HL-60 (cell line): ENCODE measurements at regions not wholly inside any gene's neighbourhood (a gene's known extent, or its start where the extent isn't known, plus 50 kb on each side); places are given as distances from the start of the nearest gene placed in this dataset.

Experiments used
- CTCF ChIP-seq: IDR thresholded peaks from one replicate; pipeline ENCODE4 v1.5.1; 2011; ENCODE audit warnings: low read length, control low read depth, inconsistent platforms; ENCODE audit not compliant: insufficient read depth
- GABPA ChIP-seq: IDR thresholded peaks from 2 replicates; pipeline ENCODE4 v1.6.1; 2012; ENCODE audit warnings: low read depth
- POLR2AphosphoS5 ChIP-seq: IDR thresholded peaks from 2 replicates; pipeline ENCODE4 v1.6.1; 2012; ENCODE audit warnings: low read depth
- TF ChIP-seq, protein P1 (sequence below): IDR thresholded peaks from 2 replicates; pipeline ENCODE4 v1.6.1; 2012; ENCODE audit warnings: low read depth; ENCODE audit not compliant: insufficient replicate concordance

- TF ChIP-seq CTCF (no peak), POLR2AphosphoS5 (no peak), GABPA (no peak)
- TF ChIP-seq, protein P1, sequence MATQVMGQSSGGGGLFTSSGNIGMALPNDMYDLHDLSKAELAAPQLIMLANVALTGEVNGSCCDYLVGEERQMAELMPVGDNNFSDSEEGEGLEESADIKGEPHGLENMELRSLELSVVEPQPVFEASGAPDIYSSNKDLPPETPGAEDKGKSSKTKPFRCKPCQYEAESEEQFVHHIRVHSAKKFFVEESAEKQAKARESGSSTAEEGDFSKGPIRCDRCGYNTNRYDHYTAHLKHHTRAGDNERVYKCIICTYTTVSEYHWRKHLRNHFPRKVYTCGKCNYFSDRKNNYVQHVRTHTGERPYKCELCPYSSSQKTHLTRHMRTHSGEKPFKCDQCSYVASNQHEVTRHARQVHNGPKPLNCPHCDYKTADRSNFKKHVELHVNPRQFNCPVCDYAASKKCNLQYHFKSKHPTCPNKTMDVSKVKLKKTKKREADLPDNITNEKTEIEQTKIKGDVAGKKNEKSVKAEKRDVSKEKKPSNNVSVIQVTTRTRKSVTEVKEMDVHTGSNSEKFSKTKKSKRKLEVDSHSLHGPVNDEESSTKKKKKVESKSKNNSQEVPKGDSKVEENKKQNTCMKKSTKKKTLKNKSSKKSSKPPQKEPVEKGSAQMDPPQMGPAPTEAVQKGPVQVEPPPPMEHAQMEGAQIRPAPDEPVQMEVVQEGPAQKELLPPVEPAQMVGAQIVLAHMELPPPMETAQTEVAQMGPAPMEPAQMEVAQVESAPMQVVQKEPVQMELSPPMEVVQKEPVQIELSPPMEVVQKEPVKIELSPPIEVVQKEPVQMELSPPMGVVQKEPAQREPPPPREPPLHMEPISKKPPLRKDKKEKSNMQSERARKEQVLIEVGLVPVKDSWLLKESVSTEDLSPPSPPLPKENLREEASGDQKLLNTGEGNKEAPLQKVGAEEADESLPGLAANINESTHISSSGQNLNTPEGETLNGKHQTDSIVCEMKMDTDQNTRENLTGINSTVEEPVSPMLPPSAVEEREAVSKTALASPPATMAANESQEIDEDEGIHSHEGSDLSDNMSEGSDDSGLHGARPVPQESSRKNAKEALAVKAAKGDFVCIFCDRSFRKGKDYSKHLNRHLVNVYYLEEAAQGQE, result no peak
Observed at GRCh38 chr9:73446306-73446705, 294.6 kb downstream of the ANXA1 start.
